AG04449 (cell line): ENCODE measurements at regions not wholly inside any gene's neighbourhood (a gene's known extent, or its start where the extent isn't known, plus 50 kb on each side); places are given as distances from the start of the nearest gene placed in this dataset.
"Not testable (repeated sequence)": the region's sequence is repeated elsewhere in the genome, so short reads cannot be mapped to it uniquely, and the experiment has no call there.

Source experiments
- CTCF ChIA-PET: fragments of 350-600 bp; formaldehyde crosslinking; extraction: SDS; loops from one replicate; lab custom pipeline; 2021; ENCODE audit warnings: antibody characterized with exemption; lab: Yijun Ruan, JAX
- POLR2A ChIA-PET: fragments of 400-600, 350-600 bp; formaldehyde crosslinking; extraction: SDS; loops from one replicate; lab custom pipeline; 2020; ENCODE audit warnings: antibody characterized with exemption, inconsistent platforms; lab: Yijun Ruan, JAX
- DNase-seq: peaks from one replicate; pipeline ENCODE4 v3.0.0-alpha.2; 2010; ENCODE audit warnings: low read depth, low spot score
- H3K4me3 ChIP-seq: 2 replicates; pipeline ENCODE4 v1.5.1; 2011; ENCODE audit warnings: low read depth, mild to moderate bottlenecking, control low read depth, low read length
- CTCF ChIP-seq: IDR thresholded peaks from one replicate; pipeline ENCODE4 v1.5.1; 2011; ENCODE audit warnings: mild to moderate bottlenecking, moderate library complexity, low read length, control low read depth, inconsistent platforms; ENCODE audit not compliant: insufficient read depth; ENCODE audit errors: missing control alignments

DNA sequence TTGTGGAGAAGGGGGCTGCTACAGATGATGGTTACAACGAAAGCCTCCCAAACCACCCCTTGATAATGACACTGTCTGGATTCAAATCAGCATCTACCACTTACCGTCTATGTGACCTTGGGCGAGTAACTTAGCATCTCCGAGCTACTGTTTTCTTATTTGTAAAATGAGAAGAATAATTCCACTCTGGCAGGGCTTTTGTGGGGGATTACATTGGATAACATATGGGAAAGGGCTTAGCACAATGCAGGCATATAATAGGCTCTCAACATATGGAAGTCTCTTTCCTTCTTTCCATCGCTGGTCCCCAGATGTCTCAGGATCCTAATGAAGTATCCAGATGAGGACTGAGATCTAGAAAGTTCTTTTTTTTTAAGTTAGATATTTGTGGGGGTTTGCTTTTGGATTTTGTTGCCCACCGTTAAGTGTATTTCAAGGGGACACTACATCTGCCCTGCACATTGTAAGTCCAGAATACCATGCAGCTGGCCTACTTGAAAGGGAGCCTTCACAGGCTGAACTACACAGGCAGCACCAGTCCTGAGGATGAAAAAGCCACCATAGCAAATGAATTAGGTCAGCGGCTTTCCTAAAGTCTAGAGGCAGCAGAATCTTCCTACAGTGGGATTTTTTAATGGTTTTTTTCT is 172.2 kb upstream of the IRF2BP2 start:
- TF ChIP-seq CTCF: no peak
- ChIA-PET POLR2A (no interaction called here), CTCF (interaction anchor here (1.3 to 2.1 kb wide), 2 partner anchors 172 to 302 kb away, joined by 3 to 5 read pairs; partner anchors contain the start of gene IRF2BP2)
- H3K4me3 ChIP-seq: no peak overlapping the region
- no peak for DNase-seq

- CTCF ChIA-PET: interaction anchor here (1.3 to 2.1 kb wide), 2 partner anchors 171 to 303 kb away, joined by 3 to 5 read pairs; partner anchors contain the start of gene IRF2BP2
- POLR2A ChIA-PET: no interaction called here
- no peak overlapping the region for H3K4me3 ChIP-seq
- no peak for DNase-seq
- TF ChIP-seq CTCF: no peak
These were observed 171.5 kb upstream of the IRF2BP2 start for GRCh38 chr1:234781241-234782065.

DNA sequence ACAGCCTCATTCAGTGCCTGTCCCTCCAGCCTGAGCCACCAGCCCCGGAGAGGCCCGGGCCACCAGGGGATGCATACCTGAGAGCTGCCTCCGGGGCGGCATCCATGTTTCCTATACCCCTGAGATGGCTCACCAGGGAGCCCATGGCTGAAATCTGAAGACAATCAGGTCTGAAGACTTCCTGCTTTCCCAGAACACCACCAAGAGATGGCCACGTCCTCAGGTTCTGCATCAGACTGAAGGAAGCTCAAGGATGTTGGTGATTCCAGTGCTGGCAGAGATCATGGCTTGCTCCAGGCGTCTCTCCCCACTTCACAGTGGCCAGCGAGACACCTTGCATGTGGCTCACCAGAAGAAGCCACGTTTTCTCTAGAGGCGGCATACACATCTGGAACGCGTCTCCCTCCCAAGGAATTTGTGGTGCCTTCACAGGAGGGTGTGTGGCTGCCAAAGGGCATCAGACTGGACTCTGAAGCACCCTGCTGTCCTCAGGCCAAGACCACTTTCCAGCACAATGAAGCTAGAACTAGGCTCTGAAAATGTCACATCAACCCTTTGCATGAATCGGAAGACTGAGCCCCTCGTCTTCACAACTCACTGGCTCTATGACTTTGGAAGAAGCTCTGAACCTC is 170.7 kb upstream of the IRF2BP2 start:
- CTCF ChIA-PET: interaction anchor here (1.3 to 2.1 kb wide), 2 partner anchors 170 to 303 kb away, joined by 3 to 5 read pairs; partner anchors contain the start of gene IRF2BP2
- DNase-seq: no peak
- no peak for TF ChIP-seq CTCF
- POLR2A ChIA-PET: interaction anchor here (0.6 kb wide), 1 partner anchor 57 kb away, joined by 3 read pairs; no protein-coding TSS in a partner anchor
- H3K4me3 ChIP-seq: no peak overlapping the region

DNA sequence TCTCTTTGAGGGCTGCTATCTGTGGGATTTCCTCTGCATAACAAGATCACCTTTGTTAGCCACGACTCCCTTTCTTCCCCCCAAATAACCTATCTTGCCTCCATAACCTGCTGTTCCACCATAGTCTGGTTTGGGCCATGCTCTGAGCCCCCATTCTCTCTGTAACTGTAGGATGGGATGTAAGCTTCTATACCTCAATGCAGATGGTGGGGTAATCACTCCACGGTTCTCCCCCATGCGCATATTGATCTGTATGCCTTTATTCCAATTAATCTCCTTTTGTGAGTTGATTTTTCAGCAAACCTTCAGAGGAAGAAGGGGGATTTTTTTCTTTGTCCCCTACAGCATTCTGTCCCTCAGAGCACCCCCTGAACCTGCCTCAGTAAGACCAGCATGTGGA is 170.1 kb upstream of the IRF2BP2 start:
- no peak for TF ChIP-seq CTCF

GRCh38 chr1:234779600-234779999 is 169.6 kb upstream of the IRF2BP2 start:
- CTCF ChIA-PET, DNase-seq: not testable (repeated sequence)

More for the DNA sequence above, 170.1 kb upstream of the IRF2BP2 start:
- H3K4me3 ChIP-seq: no peak overlapping the region
- no peak for DNase-seq
- POLR2A ChIA-PET: interaction anchor here (0.6 kb wide), 1 partner anchor 56 kb away, joined by 3 read pairs; no protein-coding TSS in a partner anchor
- CTCF ChIA-PET: no interaction called here

DNA sequence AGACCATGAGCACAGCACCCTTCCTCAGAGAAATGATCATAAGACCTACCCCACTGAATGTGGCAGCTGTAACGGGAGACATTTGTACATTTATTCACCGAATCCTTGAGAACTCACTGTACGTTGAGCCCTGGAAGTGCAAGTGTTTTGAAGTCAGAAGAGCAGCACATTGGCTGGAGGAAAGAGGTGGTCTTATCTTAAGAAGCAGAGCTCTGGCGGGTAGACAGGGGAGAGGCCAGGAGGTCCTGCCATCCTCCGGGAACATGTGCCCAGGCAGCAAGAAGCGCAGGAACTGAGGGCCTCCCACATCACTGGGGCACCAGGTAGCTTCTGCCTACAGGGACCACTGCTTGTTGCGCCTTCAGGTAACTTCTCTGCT is 169.2 kb upstream of the IRF2BP2 start:
- H3K4me3 ChIP-seq: no peak overlapping the region
- ChIA-PET CTCF (no interaction called here), POLR2A (no interaction called here)
- no peak for TF ChIP-seq CTCF
- no peak for DNase-seq

More at GRCh38 chr1:234779600-234779999, 169.6 kb upstream of the IRF2BP2 start:
- POLR2A ChIA-PET, H3K4me3 ChIP-seq: not testable (repeated sequence)
